ENCODE measurements at regions not wholly inside any gene's neighbourhood (a gene's known extent, or its start where the extent isn't known, plus 50 kb on each side); places are given as distances from the start of the nearest gene placed in this dataset.

DNA sequence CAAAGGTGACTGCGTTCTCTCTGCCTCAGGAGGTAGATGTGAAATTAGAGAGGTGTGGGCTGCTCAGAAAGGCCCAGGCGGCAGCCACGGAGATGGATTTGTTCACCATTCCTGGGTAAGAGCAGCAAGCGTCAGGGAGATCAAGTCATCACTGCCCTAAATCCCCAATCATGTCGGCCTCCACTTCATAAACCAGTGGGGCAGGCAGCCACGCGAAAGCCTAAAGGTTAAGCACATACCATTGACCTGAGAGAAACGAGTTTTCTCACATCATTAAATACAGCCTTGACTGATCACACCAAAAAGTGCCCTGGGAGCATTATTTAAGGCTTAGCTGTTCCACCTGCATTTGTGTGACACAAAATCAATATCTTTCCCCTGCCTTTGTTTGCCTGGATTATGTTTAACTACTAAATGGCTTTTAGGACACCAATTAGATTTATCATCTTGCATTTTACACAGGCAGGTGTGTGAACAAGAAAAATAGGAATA lies 50.7 kb upstream of the FOXB1 start:
- ChIA-PET POLR2A (no interaction called here), CTCF (interaction anchor here (1.4 kb wide), 1 partner anchor 40 kb away, joined by 3 read pairs; no protein-coding TSS in a partner anchor)
- no peak overlapping the region for H3K4me3 Mint-ChIP-seq
- no peak for DNase-seq (ENCODE audit: low spot score)
- peaks cover 13% of the 10 kb centered on the region for H3K4me1 Mint-ChIP-seq
- H3K27ac Mint-ChIP-seq = peak overlapping the region; percentile 77; the same call in 1 of the 2 replicates
- peak; percentile 72 for ATAC-seq
- peaks cover 12% of the 10 kb centered on the region for H3K9me3 Mint-ChIP-seq
- no peaks in the 10 kb centered on the region for H3K36me3 Mint-ChIP-seq
- TF ChIP-seq, protein P1, sequence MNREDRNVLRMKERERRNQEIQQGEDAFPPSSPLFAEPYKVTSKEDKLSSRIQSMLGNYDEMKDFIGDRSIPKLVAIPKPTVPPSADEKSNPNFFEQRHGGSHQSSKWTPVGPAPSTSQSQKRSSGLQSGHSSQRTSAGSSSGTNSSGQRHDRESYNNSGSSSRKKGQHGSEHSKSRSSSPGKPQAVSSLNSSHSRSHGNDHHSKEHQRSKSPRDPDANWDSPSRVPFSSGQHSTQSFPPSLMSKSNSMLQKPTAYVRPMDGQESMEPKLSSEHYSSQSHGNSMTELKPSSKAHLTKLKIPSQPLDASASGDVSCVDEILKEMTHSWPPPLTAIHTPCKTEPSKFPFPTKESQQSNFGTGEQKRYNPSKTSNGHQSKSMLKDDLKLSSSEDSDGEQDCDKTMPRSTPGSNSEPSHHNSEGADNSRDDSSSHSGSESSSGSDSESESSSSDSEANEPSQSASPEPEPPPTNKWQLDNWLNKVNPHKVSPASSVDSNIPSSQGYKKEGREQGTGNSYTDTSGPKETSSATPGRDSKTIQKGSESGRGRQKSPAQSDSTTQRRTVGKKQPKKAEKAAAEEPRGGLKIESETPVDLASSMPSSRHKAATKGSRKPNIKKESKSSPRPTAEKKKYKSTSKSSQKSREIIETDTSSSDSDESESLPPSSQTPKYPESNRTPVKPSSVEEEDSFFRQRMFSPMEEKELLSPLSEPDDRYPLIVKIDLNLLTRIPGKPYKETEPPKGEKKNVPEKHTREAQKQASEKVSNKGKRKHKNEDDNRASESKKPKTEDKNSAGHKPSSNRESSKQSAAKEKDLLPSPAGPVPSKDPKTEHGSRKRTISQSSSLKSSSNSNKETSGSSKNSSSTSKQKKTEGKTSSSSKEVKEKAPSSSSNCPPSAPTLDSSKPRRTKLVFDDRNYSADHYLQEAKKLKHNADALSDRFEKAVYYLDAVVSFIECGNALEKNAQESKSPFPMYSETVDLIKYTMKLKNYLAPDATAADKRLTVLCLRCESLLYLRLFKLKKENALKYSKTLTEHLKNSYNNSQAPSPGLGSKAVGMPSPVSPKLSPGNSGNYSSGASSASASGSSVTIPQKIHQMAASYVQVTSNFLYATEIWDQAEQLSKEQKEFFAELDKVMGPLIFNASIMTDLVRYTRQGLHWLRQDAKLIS (CRISPR knock-in tag; IDR thresholded peaks at IDR 0.05; ENCODE audit: borderline replicate concordance) = no peak
- TF ChIP-seq FOXP1 (CRISPR knock-in tag; IDR thresholded peaks at IDR 0.05; ENCODE audit: borderline replicate concordance) = no peak
- no peak for TF ChIP-seq ZNF416 (CRISPR knock-in tag; IDR thresholded peaks at IDR 0.05)
- no peak for TF ChIP-seq PRRX2 (CRISPR knock-in tag; IDR thresholded peaks at IDR 0.05)
- TF ChIP-seq SMAD3 (CRISPR knock-in tag; IDR thresholded peaks at IDR 0.05; ENCODE audit: borderline replicate concordance) = no peak
- TF ChIP-seq KAT7 (CRISPR knock-in tag; IDR thresholded peaks at IDR 0.05; ENCODE audit: borderline replicate concordance) = no peak
- TF ChIP-seq, protein P2, sequence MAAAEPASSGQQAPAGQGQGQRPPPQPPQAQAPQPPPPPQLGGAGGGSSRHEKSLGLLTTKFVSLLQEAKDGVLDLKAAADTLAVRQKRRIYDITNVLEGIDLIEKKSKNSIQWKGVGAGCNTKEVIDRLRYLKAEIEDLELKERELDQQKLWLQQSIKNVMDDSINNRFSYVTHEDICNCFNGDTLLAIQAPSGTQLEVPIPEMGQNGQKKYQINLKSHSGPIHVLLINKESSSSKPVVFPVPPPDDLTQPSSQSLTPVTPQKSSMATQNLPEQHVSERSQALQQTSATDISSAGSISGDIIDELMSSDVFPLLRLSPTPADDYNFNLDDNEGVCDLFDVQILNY (CRISPR knock-in tag; IDR thresholded peaks at IDR 0.05) = no peak
- no peaks in the 10 kb centered on the region; the same call in 1 of the 2 replicates for H3K27me3 Mint-ChIP-seq (ENCODE audit: low read depth)

DNA sequence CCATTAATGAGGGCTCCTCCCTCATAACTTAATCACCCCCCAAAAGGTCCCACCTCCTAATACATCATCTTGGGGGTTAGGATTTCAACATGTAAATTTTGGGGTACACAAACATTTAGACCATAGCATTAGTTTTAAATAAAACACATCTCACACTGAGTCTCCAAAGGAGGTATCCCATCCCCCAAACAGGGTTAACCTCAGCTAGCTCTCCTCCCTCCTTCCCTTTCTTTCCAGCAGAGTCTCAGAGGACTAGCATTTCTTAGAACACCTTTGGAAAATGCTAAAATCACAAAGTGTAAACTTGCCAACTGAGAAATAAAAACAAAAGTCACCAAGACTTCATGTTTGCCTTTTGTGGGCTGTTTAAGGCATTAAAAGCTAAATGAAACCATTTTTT lies 51.2 kb upstream of the FOXB1 start:
- DNase-seq (ENCODE audit: low spot score) (no peak), ATAC-seq (peak; percentile 62)
- ChIA-PET POLR2A (no interaction called here), CTCF (interaction anchor here (1.4 kb wide), 1 partner anchor 41 kb away, joined by 3 read pairs; no protein-coding TSS in a partner anchor)
- Mint-ChIP-seq H3K36me3 (no peaks in the 10 kb centered on the region), H3K4me3 (no peak overlapping the region), H3K27me3 (ENCODE audit: low read depth) (no peaks in the 10 kb centered on the region; the same call in 1 of the 2 replicates), H3K9me3 (peaks cover 7% of the 10 kb centered on the region; the same call in 1 of the 2 replicates), H3K4me1 (peaks cover 13% of the 10 kb centered on the region), H3K27ac (peak overlapping the region; percentile 77; the same call in 1 of the 2 replicates)
- TF ChIP-seq GTF2I (CRISPR knock-in tag; conservative IDR thresholded peaks at IDR 0.05) (no peak), KAT7 (CRISPR knock-in tag; IDR thresholded peaks at IDR 0.05; ENCODE audit: borderline replicate concordance) (no peak)
- TF ChIP-seq, protein P3, sequence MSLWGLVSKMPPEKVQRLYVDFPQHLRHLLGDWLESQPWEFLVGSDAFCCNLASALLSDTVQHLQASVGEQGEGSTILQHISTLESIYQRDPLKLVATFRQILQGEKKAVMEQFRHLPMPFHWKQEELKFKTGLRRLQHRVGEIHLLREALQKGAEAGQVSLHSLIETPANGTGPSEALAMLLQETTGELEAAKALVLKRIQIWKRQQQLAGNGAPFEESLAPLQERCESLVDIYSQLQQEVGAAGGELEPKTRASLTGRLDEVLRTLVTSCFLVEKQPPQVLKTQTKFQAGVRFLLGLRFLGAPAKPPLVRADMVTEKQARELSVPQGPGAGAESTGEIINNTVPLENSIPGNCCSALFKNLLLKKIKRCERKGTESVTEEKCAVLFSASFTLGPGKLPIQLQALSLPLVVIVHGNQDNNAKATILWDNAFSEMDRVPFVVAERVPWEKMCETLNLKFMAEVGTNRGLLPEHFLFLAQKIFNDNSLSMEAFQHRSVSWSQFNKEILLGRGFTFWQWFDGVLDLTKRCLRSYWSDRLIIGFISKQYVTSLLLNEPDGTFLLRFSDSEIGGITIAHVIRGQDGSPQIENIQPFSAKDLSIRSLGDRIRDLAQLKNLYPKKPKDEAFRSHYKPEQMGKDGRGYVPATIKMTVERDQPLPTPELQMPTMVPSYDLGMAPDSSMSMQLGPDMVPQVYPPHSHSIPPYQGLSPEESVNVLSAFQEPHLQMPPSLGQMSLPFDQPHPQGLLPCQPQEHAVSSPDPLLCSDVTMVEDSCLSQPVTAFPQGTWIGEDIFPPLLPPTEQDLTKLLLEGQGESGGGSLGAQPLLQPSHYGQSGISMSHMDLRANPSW (CRISPR knock-in tag; conservative IDR thresholded peaks at IDR 0.05; ENCODE audit: low read depth) = no peak
- TF ChIP-seq, protein P4, sequence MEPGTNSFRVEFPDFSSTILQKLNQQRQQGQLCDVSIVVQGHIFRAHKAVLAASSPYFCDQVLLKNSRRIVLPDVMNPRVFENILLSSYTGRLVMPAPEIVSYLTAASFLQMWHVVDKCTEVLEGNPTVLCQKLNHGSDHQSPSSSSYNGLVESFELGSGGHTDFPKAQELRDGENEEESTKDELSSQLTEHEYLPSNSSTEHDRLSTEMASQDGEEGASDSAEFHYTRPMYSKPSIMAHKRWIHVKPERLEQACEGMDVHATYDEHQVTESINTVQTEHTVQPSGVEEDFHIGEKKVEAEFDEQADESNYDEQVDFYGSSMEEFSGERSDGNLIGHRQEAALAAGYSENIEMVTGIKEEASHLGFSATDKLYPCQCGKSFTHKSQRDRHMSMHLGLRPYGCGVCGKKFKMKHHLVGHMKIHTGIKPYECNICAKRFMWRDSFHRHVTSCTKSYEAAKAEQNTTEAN (CRISPR knock-in tag; IDR thresholded peaks at IDR 0.05) = no peak

DNA sequence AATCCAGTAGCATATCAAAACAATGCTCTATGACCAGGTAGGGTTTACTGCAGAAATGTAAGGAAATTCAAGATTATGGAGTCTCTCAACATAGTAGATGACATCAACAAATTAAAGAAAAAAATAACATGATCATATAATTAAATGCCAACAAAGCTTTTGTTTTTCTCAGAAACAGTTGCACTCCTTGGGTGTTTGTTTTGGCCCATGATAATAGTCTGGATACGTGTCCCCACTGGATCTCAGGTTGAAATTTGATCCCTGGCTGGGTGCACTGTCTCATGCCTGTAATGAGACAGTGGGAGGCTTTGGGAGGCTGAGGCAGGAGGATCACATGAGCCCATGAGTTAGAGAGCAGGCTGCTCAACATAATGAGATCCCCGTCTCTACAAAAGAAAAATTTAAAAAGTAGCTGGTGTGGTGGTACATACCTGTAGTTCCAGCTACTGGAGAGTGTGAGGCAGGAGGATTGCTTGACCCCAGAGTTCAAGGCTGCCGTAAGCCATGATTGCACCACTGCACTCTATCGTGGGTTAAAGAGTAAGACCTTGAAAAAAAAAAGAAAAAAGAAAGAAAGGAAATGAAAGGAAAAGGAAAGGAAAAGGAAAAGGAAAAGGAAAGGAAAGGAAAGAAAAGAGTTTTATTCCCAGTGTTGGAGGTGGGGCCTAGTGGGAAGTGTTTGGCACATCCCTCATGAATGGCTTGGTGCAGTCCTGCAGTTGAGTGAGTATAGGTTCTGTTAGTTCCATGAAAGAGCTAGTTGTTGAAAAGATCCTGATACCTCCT lies 53.3 kb upstream of the FOXB1 start:
- H3K4me1 Mint-ChIP-seq = peaks cover 21% of the 10 kb centered on the region
- no peak overlapping the region for H3K27ac Mint-ChIP-seq
- ChIA-PET CTCF (interaction anchor here (1.0 kb wide), 1 partner anchor 33 kb away, joined by 3 read pairs; no protein-coding TSS in a partner anchor), POLR2A (no interaction called here)
- TF ChIP-seq ZNF121 (CRISPR knock-in tag; IDR thresholded peaks at IDR 0.05) (no peak), NR2C2 (CRISPR knock-in tag; IDR thresholded peaks at IDR 0.05) (no peak), RELA (CRISPR knock-in tag; IDR thresholded peaks at IDR 0.05; ENCODE audit: borderline replicate concordance) (no peak), ZBTB21 (CRISPR knock-in tag; IDR thresholded peaks at IDR 0.05; ENCODE audit: borderline replicate concordance) (no peak), TP53 (CRISPR knock-in tag; IDR thresholded peaks at IDR 0.05) (no peak), ATF1 (CRISPR knock-in tag; IDR thresholded peaks at IDR 0.05) (no peak), RORB (CRISPR knock-in tag; IDR thresholded peaks at IDR 0.05) (no peak), ELF4 (CRISPR knock-in tag; IDR thresholded peaks at IDR 0.05; ENCODE audit: low read depth) (no peak), HMGA2 (CRISPR knock-in tag; IDR thresholded peaks at IDR 0.05) (no peak)
- TF ChIP-seq, protein P5, sequence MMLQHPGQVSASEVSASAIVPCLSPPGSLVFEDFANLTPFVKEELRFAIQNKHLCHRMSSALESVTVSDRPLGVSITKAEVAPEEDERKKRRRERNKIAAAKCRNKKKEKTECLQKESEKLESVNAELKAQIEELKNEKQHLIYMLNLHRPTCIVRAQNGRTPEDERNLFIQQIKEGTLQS (CRISPR knock-in tag; conservative IDR thresholded peaks at IDR 0.05) = no peak
- TF ChIP-seq, protein P6, sequence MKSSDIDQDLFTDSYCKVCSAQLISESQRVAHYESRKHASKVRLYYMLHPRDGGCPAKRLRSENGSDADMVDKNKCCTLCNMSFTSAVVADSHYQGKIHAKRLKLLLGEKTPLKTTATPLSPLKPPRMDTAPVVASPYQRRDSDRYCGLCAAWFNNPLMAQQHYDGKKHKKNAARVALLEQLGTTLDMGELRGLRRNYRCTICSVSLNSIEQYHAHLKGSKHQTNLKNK (CRISPR knock-in tag; IDR thresholded peaks at IDR 0.05) = no peak
- no peak for DNase-seq (ENCODE audit: low spot score)
- H3K36me3 Mint-ChIP-seq = no peaks in the 10 kb centered on the region
- H3K4me3 Mint-ChIP-seq = no peak overlapping the region
- H3K9me3 Mint-ChIP-seq = peaks cover 7% of the 10 kb centered on the region; the same call in 1 of the 2 replicates
- no peak for ATAC-seq
- no peaks in the 10 kb centered on the region; the same call in 1 of the 2 replicates for H3K27me3 Mint-ChIP-seq (ENCODE audit: low read depth)

Data from WTC11 (cell line).